ENCODE measurements at regions not wholly inside any gene's neighbourhood (a gene's known extent, or its start where the extent isn't known, plus 50 kb on each side); places are given as distances from the start of the nearest gene placed in this dataset.
"Not testable (repeated sequence)": the region's sequence is repeated elsewhere in the genome, so short reads cannot be mapped to it uniquely, and the experiment has no call there.

DNA sequence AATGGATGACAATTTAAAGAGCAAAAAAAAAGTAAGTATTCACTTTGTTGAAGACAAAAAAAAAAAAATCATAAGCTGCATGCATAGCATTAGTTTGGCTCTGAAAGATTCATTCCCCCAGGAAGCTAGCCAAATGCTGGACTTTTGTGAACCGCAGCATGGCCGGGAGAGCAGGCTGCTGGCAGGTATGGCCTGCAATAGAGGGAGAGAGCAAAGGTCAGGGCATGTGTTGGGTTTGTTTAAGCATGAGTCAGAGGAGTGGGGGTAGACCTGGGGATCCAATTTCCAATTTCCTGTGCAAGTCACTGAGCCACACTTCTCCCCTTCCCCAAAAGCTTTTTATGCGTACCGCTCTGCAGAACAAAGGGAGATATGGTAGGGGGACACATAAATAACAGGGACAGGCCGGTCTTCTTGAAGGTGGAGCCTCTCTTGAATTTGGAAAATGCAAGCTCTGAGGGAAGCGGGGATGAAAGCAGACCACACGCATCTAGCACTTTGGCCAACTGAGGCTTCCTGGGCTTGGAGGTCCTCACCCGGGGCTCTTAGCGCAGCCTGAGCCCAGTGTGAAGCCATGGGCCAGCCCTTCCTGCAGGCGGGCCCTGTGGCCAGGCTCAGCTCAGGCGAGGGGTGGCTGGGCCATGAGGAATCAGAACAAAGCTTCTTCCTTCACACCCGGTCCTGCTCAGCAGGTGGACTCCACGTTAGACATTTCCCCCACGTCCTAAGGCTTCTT, 171.1 kb downstream of the TOMM20 start:
- DNase-seq, result no peak

DNA sequence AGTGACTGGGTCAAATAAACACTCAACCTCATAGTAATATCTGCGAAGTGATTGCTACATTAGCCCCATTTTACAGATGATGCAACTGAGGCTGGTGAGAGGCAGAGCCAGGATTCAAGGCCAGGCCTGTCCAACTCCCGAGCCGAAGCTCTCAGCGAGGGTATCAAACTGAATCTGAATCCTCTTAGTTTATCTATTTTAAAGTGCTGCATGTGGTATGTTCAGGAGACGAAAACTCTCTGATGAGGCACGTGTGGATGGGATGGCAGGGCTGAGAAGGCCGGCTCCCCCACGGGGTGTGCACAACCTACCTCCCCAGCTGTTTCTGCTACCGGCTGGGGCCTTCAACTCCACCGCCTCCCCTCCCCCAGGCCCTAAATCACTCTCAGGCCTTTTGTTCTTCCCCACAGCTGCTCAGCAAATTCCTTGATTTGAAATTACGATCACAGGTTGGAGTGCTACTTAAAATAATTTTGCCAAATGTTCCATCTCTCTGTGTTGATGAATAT, 171.8 kb downstream of the TOMM20 start:
- no peak for DNase-seq

DNA sequence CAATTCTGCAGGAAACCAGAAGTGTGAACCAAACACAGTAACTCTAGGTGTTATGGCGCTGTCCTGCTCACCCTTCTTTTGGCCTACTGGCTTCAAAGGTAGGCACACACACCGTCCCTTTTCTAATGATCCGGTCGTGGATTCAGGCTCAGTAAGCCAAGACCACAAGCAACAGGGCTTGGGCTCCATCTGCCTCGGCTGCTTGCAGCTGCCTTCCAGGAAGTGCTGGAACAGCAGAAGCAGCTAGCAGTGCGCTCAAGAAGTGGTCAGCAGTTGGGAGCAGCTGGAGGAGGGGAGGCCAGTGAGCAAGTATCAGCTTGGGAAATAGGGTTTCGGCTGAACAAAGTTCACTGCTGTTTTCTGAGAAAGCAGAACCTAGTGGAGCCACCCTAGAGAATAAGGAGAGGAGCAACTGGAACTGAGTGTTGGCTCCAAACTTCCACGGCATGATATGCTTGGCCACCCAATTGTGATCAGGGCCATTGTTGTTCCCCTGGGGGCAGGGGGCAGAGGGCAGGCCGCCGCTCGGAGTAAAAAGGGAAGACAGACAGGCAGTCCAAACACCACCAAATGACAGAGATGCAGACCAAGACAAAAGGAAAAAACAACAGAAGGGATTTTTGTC, 173.4 kb downstream of the TOMM20 start:
- peak; percentile 67 for DNase-seq

DNA sequence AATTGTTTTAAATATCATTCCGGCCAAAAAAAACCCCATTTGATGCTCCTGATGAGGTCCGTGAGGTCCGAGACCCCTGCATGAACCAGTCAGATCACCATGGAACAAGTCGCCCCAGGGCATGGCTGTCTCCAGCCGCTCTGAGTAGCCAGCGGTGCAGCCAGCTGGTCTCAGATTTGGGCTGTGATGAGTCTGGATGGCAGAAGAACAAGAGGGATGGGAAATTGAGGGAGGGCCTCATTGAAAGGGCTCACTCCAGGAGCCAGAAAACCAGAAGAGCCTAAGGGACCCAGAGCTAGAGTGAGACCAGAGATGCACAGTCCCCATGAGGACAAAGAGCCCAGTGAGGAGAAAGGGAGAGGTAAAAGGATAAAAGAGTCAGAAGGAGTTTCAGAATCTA, 174.0 kb downstream of the TOMM20 start:
- DNase-seq, result no peak

DNA sequence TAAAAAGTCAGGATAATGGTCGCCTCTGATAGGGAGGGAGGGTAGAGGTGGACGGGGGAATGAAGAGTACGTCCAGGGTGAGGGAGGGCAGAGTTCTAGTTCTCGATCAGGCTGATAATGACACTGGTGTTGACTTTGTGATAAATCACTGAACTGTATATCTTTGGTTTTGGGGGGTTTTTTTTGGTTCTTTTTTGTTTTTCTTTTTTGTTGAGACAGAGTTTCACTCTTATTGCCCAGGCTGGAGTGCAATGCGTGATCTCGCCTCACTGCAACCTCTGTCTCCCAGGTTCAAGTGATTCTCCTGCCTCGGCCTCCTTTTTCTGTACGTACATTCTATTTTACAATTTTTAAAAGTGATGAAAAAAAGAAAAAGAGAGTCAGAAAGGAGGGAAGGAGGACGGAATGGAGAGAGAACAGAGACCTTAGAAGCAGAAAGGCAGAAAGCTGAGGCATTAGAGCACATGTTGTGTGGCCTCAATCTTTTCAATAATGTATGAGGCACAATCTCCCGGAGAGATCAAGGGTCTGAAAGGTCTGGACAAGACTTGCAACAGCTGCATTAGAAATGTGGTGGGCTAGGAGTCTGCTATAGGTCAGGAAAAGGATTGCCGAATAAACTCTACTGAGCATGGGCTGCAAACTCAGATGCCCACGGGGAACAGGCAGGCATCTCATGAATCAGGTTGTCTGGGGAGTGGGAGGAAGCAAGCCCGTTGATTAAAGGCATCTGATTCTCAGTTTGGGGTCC, 174.8 kb downstream of the TOMM20 start:
- DNase-seq, result no peak

DNA sequence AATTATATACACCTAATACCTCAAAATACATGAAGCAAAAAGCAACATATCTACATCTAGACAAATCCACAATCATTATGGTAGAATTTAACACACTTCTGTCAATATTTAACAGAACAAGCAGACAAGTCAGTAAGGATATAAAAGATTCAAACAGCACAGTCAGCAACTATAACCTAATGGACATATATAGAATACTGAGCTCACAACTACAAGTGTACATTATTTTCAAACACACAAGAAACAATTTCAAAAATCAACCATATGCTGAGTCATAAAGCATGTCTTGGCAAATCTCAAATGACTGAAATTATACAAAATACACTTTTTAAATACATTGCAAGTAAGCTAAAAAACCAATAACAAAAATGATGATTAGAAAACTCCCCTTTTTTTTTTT, 178.0 kb downstream of the TOMM20 start:
- no peak for DNase-seq

DNA sequence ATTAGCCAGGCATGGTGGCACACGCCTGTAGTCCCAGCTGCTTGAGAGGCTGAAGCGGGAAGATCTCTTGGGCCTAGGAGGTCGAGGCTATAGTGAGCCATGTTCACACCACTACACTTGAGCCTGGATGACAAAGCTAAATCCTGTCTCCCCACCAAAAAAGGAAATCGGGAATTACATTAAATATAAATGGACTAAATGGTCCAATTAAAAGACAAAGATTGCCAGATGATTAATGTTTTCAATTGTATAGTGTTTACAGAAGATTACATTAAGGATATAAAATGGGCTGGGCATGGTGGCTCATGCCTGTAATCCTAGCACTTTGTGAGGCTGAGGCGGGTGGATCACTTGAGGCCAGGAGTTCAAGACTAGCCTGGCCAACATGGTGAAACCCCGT, 179.1 kb downstream of the TOMM20 start:
- DNase-seq, result not testable (repeated sequence)

DNA sequence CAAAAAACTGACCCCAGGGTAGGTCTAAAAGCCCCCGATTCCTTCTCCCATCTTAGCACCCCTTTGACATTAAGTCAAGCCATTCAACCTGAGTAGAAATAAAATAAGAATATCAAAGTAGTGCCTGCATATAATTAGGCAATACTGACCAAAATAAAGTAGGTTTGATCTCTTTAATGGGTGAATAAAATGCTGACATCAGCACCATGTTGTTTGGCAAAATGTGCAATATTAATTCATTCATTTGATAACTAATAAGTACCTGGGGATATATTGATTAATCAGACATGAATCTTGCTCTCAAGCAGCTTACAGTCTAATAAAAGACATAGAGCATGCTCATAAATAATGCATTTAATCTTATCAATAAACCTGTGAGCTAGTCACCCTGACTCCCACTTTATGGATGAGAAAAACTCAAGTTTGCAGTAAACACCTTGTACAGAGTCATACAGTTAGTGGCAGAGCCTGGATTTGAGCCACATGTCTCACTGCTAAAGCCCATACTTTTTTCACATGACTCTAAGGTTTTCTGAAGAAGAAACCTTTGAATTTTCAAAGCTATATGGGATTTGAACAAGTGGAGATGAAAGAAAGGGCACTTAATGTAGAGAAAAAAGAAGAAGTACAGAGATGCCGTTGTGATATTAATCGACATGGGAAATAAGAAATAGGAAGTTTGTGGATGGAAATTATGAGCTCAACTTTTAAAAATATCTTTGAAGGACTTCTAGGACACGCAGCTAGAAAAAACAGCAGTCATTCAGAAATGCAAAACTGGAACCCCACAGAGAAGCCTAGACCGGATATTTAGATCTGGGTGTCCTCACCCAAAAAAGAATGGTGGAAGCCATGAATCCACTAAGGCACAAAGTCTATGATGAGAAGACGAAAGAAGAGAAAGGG, 183.9 kb downstream of the TOMM20 start:
- no peak for DNase-seq

DNA sequence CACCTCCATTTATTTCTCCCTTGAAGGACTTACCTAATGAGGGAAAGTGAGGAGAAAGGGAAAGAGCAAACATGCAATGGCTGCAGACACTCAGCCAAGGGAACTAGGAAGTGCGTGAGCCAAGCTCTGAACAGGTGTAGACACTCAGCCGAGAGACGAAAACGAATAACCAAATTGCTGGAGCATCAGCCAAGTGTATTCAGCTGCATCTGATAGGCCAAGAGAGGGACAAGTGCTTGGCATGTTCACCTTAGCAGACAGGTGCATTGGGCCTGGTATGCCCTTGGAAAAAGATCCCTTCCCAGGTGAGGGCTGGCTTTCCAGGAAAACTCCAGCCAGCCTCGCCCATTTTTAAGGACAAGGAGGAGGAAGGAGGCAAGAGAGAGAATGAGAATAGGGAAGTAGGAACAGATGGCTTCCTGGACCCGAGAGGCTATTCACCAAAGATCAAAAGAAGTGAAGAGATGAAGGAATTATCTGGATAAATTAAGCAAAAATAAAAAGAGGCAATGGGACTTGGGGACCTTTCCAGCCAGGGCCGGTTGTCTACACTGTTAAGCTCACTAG, 184.7 kb downstream of the TOMM20 start:
- DNase-seq, result no peak

DNA sequence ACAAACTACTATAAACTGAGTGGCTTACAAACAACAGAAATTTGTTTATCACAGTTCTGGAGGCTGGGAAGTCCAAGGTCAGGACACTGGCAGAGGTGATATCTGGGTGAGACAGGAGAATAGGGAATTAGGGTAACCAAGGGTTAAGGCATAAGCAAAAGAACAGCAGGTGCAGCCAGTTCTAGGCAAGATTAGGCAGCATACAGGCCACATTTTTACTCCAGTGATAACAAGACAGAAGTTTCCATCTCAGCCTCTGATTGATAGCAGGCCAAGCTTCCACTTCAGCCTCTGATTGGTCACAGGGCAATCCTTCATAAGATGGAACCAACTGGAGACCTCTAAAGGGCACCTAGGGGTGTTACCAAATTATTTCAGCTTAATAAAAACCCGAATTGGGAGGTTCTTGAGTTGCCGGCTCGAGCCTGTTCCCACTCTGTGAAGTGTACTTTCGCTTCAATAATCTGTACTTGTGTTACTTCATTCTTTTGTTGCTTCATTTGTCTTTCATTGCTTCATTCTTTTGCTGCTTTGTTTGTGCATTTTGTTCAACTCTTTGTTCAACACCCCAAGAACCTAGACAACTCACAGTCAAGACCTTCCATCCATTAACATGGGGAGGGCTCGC, 185.6 kb downstream of the TOMM20 start:
- DNase-seq, result no peak

DNA sequence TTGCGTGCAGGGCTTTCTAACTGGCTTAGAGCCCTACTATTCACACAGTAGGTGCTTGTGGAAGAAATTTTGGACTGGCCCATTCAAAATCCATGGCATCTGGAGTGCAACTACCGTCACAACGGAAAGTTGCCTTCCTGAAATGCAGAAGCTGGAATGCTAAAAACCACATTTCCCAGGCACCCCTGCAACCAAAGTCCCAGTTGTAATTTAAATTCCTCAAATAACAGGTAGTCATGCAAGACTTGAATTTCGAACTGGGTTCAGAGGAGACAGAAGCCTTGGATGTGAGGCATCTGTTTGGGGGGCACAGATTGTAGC, 186.7 kb downstream of the TOMM20 start:
- no peak for DNase-seq

DNA sequence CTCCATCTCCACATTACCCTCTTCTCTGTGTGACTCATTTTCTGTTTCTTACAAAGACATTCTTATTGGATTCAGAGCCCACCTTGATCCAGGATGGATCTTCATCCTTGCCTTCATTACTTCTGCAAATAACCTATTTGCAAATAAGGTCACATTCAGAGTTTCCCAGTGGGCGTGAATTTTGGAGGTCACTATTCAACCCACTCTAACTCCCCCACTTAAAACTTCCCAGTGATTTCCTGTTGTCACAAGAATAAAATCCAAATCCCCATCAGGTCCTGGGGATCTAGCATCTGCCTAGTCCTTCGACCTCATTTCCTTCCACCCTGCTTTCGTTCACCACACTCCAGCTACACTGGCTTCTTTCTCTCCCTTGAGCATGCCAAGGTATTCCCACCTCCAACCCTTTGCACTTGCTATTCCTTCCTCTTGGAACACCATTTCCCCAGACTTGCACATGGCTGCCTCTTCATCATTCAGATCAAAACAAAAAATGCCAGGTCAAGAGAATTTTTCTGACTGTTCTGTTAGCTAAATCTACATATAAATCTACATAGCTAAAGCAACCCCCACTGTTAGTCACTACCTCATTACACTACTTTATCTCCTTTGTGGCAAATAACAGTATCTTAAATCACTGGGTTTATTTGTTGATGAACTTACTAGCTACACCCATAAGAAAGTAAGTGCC, 187.2 kb downstream of the TOMM20 start:
- DNase-seq, result no peak

DNA sequence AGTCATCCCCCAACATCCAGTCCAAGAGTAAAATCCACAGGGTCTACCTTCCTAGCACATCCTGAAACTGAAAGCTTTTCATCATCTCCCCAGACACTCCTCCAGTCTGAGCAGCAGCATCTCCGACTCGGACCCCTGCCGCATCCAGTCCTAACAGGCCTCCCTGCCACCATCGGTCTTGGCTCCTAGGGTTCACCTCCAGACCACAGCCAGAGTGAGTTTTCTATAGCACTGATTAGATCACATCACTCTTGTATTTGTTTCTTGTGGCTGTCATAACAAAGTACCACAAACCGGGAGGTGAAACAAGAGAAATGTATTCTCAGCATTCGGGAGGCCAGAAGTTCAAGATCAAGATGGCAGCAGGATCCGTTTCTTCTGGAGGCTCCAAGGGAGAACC, 187.8 kb downstream of the TOMM20 start:
- DNase-seq, result no peak

DNA sequence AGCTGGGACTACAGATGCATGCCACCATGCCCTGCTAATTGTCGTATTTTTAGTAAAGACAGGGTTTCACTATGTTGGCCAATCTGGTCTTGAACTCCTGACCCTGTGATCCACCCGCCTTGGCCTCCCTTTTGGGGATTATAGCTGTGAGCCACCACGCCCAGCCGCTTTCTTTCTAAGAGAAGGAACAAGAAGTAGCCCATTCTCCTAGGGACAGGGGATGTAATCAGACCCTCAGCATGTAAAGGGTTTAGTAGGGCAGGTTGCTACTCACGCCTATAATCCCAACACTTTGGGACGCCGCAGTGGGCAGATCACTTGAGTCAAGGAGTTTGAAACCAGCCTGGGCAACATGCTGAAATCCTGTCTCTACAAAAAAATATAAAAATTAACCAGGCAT, 189.7 kb downstream of the TOMM20 start:
- no peak for DNase-seq

DNA sequence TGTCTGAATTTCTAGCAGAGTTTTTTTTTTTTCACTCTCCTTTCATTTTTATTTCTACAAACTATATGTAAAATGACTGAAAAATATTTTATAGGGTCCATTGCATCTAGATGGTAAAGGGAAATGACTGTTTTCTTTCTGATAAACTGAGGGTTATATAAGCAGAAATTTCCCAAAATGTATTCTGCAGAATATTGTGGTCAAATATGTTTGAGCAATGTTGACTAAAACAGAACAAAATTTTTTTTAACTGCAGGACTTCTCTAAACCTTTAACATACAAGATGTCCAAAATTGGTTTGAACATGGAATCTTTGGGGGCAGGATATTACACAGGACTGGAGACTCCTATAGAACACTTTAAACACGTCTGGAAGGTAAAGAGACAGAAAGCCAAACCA, 190.5 kb downstream of the TOMM20 start:
- no peak for DNase-seq

DNA sequence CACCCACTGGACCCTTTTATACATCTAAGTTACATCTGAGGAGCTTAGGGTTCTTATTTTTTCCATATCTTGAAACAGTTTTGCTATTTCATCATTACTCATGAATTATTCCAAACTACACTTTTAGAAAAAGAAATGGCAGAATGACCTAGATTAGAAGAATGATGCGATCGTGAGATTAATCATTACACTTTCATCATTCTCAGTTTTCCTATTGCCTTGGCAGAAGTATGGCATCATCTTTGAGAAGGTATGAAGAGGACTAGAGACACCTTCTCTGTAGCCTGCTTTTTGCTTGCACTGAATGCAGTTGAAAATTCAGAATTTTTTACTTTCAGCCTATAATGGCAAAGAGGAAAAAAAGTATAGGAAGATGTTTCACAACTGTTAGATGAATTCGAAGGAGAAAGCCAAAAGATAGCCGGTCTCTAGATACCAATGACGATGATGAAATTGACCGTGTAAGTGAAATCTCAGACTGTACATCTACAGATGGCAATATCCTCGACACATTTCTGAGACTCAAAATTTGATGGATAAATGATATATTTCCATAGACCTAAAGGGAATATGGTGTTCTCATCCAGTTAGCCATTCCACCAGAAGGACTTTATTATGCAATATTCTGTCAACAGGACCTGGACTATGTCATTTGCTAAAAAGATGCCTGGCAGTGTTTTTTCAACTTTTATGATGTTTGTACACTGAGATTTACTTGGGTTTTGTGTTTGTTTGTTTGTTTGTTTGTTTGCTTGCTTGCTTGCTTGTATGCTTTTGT, 191.8 kb downstream of the TOMM20 start:
- no peak for DNase-seq

DNA sequence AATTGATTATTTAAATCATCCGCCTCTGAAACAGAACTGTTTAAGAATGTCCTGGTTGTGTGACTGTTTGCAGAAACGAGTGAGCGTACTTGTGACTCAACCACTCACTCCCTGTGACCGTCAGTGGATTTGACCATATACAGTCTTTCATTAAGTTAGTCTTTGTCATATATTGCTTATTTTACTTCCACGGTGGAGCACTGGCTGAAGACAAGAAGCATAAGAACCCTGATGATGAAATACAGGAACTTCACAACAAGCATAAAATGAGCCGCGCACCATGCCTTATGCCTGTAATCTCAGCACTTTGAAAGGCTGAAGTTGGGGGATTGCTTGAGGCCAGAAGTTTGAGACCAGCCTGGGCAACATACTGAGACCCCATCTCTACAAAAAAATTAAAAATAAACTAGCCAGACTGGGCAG, 194.0 kb downstream of the TOMM20 start:
- peak; percentile 45 for DNase-seq

DNA sequence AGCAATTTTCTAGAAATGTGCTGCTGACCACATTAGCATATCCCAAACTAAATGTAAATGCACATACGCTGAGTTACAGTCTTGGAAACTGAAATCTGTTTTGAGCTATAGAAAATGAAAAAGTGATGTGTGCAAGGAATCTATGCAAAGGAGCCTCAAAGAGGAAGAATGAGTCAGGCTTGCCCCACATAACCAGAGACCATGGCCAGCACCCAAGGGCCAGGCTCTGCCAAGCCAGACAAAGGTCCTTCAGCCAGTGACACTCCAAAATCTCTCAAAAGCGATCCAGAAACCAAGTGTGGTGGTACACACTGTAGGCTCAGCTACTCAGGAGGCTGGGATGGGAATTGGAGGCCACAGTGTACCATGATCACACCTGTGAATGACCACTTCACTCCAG, 195.2 kb downstream of the TOMM20 start:
- peak; percentile 55 for DNase-seq

DNA sequence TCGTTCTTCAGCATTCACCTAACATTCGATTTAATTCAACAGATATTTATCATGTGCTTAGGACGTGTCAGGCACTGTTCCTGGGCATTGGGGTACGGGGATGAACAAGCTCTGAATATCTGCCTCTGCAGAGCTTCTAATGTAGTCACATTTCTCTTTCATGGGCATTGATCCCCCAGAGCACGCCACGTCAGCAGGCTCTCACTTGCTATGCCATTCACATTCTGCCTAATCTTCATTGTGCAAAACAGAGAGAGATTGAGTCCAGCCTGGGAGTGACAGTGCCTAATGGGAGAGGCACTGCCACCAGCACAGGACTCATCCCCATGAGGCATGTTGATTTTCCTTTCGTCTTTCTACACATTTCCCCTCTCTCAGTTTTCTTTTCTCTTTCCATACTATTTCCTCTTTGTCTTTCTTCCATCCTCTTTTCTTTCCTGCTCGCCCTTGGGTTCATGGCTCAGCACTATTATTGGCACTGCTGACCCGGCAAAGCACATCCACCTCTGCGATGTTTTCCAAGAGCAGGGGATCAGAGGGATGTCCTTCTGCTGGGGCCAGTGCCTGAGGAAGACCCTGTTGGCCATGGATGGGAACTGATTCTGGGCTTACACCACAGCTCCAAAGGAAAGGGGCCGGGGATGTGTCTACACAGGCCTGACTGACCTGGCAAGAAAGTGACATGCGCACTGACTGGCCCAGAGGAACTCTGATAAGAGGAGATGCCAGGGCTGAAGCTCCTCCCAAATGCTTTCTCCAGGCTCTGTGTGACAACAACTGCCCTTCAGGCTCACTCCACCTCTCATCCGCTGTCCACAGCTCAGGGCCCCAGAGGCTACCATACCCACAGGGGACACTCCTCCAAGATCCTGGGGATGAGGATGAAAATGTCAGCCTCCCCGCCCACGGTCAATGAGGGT, 195.9 kb downstream of the TOMM20 start:
- no peak for DNase-seq

DNA sequence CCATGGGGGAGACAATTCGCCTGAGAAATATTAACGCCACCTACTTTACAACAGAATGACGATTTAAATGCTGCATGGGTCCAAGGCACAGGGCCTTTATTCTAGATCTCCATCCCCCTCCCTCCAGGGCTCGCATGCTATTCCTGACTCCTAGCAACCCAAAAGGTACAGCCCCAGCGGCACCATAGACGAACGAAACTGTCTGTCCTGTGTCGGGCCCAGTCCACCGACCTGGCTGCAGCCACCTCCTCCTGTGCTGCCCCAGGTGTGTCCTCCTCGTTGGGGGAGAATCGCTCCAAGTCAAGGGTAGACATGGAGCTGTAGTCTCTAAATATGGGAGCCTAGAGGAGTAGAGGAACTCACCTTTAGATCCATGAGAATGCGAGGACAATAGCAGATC, 196.5 kb downstream of the TOMM20 start:
- no peak for DNase-seq
